GM12892 (cell line): ENCODE measurements at regions not wholly inside any gene's neighbourhood (a gene's known extent, or its start where the extent isn't known, plus 50 kb on each side); places are given as distances from the start of the nearest gene placed in this dataset.

Experiments used
- POLR2A ChIP-seq: IDR thresholded peaks from 2 replicates; pipeline ENCODE4 v1.6.1; 2011; ENCODE audit warnings: low read depth, low read length, control low read depth
- POLR2AphosphoS5 ChIP-seq: IDR thresholded peaks from 2 replicates; pipeline ENCODE4 v1.6.1; 2011; ENCODE audit warnings: low read depth, low read length, control low read depth
- TAF1 ChIP-seq: IDR thresholded peaks from 2 replicates; pipeline ENCODE4 v1.6.1; 2011; ENCODE audit warnings: low read depth, mild to moderate bottlenecking, control low read depth, low read length, borderline replicate concordance

- TF ChIP-seq POLR2A (no peak), TAF1 (no peak), POLR2AphosphoS5 (no peak)
These were observed 74.8 kb upstream of the PACRGL start for GRCh38 chr4:20625426-20625825.
